HG02885 (cell line): ENCODE measurements at regions not wholly inside any gene's neighbourhood (a gene's known extent, or its start where the extent isn't known, plus 50 kb on each side); places are given as distances from the start of the nearest gene placed in this dataset.
A peak's percentile ranks its signal among the peaks of the same experiment; 100 is the strongest.

Experiments
- ATAC-seq: cut with Tn5 transposase; IDR thresholded peaks from one replicate; pipeline ENCODE4 v1.9.1; 2021; ENCODE audit warnings: mild to moderate bottlenecking; ENCODE audit not compliant: unreplicated experiment, poor library complexity

DNA sequence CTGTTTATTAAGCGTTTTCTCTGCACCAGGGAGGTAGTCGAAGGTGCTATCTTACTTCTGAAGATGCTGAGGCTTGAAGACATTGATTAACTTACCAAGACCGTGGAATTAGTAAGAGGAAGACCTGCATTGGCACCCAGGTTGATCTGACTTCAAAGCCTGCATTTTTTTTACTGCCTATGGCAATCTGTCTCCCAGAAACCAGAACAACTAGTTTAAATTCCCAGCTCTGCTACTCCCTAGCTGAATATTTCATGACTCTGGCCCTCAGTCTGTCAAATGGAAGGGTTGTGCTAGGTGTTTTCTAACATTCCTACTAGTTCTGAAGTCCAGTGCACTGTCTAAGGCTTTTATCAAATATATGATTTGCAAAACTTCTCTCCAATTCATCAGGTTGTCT, 52.0 kb upstream of the GRAMD1B start:
- ATAC-seq, result no peak

DNA sequence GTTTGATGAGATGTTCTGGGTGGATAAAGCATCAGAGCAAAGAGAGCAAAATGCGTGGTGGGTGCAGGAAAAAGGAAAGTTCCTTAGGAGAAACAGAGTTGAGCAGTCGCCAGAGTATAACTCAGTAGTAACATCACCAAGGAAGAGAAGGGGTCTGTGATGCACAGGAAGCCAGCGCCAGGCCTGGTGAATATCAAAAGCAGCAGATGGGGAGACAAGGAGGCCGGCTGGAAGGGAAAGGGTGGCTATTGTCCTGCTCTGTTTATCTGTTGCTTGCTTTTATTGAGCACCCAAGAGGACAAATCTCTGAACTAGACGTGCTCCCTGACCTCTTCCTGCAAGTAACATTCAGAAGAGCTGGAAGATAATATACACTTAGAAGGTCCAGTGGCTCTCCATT, 52.7 kb upstream of the GRAMD1B start:
- ATAC-seq, result no peak

- ATAC-seq, result no peak
Measured at GRCh38 chr11:123375832-123376231, 54.2 kb upstream of the GRAMD1B start.

GRCh38 chr11:123374622-123374968, 55.5 kb upstream of the GRAMD1B start:
- ATAC-seq, result no peak

DNA sequence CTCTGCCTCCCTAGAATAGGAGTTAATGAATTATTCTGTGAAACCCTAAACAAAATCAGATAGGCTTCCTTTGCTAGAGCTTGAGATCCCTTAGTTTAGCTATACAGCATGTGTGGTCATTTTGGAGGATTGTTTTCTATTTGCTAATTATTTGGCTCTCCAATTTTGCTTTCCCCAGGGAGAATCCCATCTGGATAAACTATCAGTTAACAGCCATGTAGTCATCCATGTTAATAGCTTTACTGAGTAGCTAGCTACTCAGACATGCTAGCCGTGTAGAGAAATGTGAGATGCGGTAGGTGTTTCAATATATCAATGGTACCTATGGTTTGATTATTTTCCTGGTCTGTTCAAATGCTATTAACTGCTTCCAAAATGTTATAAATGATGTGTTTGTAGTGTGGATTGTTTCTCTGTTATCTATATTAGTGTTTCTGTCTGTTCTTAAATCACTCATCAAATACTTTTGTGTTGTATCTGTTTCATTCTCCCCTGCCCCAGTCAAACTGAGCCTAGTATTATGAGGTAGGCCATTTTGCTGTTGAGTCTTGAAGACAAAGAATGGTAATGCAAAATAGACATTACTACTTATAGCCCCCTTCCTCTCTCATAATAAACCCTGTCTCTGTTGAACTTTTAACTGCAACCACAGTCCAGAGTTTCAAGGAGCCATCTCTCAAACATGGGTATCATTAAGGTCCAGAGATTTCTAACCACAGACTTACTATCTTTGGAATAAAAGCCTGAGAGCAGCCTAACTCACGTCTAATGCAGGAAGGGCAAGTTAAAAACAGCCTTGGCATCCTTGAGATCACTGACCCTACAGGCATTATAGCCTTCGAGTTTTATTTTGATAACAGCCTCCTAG, 56.1 kb upstream of the GRAMD1B start:
- ATAC-seq, result no peak

GRCh38 chr11:123371506-123372297, 58.4 kb upstream of the GRAMD1B start:
- no peak for ATAC-seq

DNA sequence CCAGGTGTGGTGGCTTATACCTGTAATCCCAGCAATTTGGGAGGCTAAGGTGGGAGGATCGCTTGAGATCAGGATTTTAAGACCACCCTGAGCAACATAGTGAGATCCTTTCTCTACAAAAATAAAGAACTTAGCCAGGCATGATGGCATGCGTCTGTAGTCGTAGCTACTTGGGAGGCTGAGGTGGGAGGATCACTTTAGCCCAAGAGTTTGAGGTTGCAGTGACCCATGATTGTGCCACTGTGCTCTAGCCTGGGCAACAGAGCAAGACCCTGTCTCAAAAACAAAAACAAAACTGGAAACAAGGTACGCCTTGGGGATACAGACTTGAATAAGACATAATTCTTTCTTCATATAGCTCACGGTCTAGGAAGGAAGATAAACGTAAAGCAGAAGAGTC, 63.1 kb upstream of the GRAMD1B start:
- ATAC-seq, result no peak

DNA sequence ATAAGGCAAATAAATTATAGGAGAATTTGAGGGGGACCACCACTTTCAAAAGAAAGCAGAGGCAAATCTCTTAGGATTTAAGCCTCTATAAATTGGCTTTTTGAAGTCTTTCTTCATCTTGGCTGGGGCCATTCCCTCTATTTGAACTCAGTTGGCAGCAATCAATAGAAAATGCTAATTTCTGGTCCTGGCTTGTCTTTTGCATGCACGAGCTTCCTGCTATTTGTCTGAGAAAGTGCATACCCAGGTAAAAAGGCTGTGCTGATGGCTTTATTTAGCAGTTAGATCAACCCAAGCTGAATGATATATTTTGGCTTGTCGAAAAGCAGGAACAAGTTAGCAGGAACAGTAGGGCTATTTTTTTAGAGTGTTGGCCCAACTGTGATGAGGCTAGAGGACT, 64.1 kb upstream of the GRAMD1B start:
- no peak for ATAC-seq

GRCh38 chr11:123364080-123364479, 66.0 kb upstream of the GRAMD1B start:
- ATAC-seq, result no peak

- ATAC-seq, result no peak
Measured at GRCh38 chr11:123363556-123363955, 66.5 kb upstream of the GRAMD1B start.

DNA sequence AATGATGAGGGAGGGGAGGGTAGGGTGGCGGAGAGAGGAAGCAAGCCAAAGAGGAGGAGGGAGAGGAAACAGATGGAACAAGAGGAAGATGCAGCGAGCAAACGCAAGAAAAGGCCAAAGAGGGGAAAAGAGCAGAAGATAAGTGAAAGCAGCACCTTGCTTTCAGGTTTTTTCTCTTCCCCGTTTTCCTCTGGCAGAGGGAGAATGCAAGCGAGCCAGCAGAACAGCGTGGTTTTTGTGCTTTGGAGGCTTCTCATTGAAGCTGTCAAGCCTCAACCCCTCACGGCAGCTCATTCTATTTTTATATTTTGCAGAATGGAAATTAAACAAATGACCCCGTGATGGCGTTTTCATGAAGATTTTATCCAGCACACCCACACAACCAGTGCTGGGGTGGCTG, 67.1 kb upstream of the GRAMD1B start:
- ATAC-seq, result no peak

- no peak for ATAC-seq
Measured at GRCh38 chr11:123362186-123362585, 67.9 kb upstream of the GRAMD1B start.

- no peak for ATAC-seq
Measured at GRCh38 chr11:123361110-123361509, 69.0 kb upstream of the GRAMD1B start.

- ATAC-seq, result no peak
Measured at GRCh38 chr11:123360267-123360936, 69.7 kb upstream of the GRAMD1B start.

DNA sequence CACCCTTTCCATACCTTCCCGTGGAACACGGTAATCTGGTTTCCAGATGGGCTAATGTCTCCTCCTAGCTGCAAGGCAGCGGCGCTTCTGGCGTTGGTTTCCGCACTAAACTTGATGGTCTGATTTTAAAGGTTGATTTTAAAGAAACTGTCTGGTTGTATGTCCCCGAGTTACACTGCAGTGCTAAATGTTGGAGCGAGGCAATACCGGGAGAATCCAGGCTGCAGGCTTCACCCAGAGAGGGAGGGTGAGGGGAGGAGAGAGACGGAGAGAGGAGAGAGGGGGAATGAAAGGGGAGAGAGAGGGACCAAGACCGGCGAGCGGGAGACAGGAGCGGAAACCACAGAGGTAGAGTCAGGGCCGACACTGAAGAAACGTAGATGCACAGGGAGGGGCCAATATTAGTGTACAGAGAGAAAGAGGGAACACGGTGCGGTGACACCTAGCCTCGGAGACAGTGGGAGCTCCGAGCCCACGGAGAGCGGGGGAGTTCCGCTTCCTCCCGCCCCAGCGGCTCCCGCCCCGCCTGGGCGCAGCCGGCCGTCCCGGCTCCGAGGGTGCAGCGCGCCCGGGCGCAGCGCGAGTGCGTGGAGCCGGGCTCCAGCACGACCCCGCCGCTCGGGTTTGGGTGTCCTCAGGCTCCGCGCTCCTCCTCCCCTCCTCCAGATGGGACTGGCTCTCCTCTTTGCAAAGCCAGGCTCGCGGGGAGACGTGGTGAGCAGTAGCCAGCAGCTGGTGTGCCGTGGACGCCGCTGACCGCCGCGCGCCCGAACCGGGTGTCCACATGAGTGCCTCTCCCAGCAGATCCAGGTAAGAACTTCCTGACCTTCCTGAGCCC, 71.9 kb upstream of the GRAMD1B start:
- peak; percentile 60 for ATAC-seq

- ATAC-seq, result no peak
Measured at GRCh38 chr11:123357353-123357989, 72.6 kb upstream of the GRAMD1B start.

DNA sequence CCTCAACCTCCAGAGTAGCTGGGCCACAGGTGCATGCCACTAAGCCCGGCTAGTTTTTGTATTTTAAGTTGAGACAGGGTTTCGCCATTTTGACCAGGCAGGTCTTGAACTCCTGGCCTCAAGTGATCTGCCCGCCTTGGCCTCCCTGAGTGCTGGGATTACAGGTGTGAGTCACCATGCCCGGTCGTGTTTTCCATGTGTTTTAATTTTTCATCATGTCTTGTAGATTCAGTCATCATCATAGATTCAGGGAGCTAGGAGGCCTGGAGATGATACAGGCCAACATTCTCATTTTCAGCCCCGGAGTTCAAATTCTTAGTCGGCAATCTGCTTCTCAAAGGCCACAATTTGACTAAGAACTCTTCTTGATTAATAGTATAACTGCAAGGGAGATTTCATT, 73.5 kb upstream of the GRAMD1B start:
- ATAC-seq, result no peak

DNA sequence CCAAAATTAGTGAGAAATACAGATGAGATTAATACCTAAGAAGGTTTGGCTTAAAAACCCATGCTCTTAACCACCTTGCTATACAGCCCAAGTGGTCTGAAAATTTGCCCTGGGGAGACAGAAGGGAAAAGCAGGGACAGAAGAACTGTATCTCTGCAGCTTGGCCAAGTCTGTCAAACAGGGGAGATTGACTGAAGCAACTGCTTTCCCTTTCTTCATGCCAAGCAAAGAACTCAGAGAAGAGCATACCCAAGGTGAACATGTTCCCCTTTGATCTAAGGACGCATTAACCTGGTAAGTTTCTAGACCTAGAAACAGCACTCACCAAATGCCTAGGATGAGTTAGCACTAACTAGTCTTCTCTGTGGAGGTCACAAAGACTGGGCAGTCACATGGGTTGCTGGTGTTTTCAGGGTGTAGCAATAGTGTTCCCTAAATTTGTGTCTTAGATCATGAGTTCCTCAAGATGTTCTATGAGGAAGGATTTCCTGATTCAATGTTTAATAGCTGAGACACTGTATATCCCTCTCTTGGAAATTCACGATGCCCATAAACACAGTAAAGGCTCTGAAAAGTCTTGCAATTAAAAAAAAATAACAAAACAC, 75.6 kb upstream of the GRAMD1B start:
- no peak for ATAC-seq

DNA sequence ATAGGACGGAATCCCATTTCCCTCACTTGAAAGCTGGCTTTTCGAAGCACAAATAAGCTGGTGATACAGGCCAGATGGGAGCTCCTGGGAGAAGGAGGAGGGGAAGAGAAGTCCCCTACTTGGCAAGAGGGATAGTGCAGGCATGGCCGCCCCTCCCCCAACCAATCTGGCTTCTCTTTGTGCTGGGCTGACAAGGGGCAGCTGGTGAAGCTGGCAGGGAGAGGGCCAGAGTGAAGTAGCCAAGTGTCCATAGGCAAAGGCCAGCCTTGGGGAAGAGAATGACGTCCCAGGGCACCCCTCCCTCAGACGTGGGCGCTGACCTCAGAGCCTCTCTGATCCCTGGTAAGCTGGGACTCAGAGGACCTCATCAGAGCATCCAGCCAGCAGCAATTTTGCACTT, 78.7 kb upstream of the GRAMD1B start:
- ATAC-seq, result no peak
